H9 (cell line): ENCODE measurements at regions not wholly inside any gene's neighbourhood (a gene's known extent, or its start where the extent isn't known, plus 50 kb on each side); places are given as distances from the start of the nearest gene placed in this dataset.
A peak's percentile ranks its signal among the peaks of the same experiment; 100 is the strongest.

Experiments
- DNase-seq: peaks from one replicate; pipeline ENCODE4 v3.0.0-alpha.2; 2017
- H2AFZ ChIP-seq: one replicate; pipeline ENCODE4 v1.6.1; 2013; ENCODE audit warnings: mild to moderate bottlenecking, low read length, control low read depth, moderate library complexity
- H2AK5ac ChIP-seq: 2 replicates; pipeline ENCODE4 v1.6.1; 2013; ENCODE audit warnings: low read length, control low read depth, mixed read lengths; ENCODE audit not compliant: insufficient read length
- H2BK120ac ChIP-seq: one replicate; pipeline ENCODE4 v1.6.1; 2013; ENCODE audit warnings: low read depth, mild to moderate bottlenecking, low read length, control low read depth, inconsistent platforms; ENCODE audit not compliant: poor library complexity, severe bottlenecking
- H2BK12ac ChIP-seq: 2 replicates; pipeline ENCODE4 v1.6.1; 2013; ENCODE audit warnings: low read length, control low read depth, mixed read lengths, low read depth; ENCODE audit not compliant: insufficient read length
- H2BK15ac ChIP-seq: 2 replicates; pipeline ENCODE4 v1.6.1; 2013; ENCODE audit warnings: low read depth, low read length, control low read depth
- H2BK20ac ChIP-seq: one replicate; pipeline ENCODE4 v1.6.1; 2013; ENCODE audit warnings: low read depth, mild to moderate bottlenecking, low read length, control low read depth, inconsistent platforms; ENCODE audit not compliant: poor library complexity, severe bottlenecking
- H2BK5ac ChIP-seq: 2 replicates; pipeline ENCODE4 v1.6.1; 2013; ENCODE audit warnings: low read length, control low read depth, mixed read lengths; ENCODE audit not compliant: insufficient read length
- H3K14ac ChIP-seq: 2 replicates; pipeline ENCODE4 v1.6.1; 2013; ENCODE audit warnings: low read length, control low read depth; ENCODE audit not compliant: insufficient read depth
- H3K18ac ChIP-seq: 2 replicates; pipeline ENCODE4 v1.6.1; 2013; ENCODE audit warnings: low read depth, mild to moderate bottlenecking, mixed read lengths, low read length, control low read depth; ENCODE audit not compliant: insufficient read length
- H3K23ac ChIP-seq: 2 replicates; pipeline ENCODE4 v1.6.1; 2013; ENCODE audit warnings: low read length, control low read depth, mixed read lengths, low read depth; ENCODE audit not compliant: insufficient read length
- H3K23me2 ChIP-seq: 2 replicates; pipeline ENCODE4 v1.6.1; 2013; ENCODE audit warnings: low read depth, mild to moderate bottlenecking, mixed read lengths, low read length, control low read depth; ENCODE audit not compliant: insufficient read length, poor library complexity, severe bottlenecking
- H3K27ac ChIP-seq: 2 replicates; pipeline ENCODE4 v1.5.1; 2013; ENCODE audit warnings: low read length, control low read depth, mixed read lengths, low read depth; ENCODE audit not compliant: insufficient read length
- H3K27me3 ChIP-seq: 2 replicates; pipeline ENCODE4 v1.6.1; 2013; ENCODE audit warnings: low read length, control low read depth, inconsistent platforms; ENCODE audit not compliant: insufficient read depth
- H3K4ac ChIP-seq: 2 replicates; pipeline ENCODE4 v1.6.1; 2013; ENCODE audit warnings: low read depth, mild to moderate bottlenecking, control low read depth, inconsistent platforms, low read length, moderate library complexity
- H3K4me1 ChIP-seq: 2 replicates; pipeline ENCODE4 v1.6.1; 2013; ENCODE audit warnings: low read length, control low read depth, inconsistent platforms; ENCODE audit not compliant: insufficient read depth
- H3K4me2 ChIP-seq: 2 replicates; pipeline ENCODE4 v1.6.1; 2013; ENCODE audit warnings: low read length, control low read depth, mixed read lengths; ENCODE audit not compliant: insufficient read length, insufficient read depth
- H3K56ac ChIP-seq: 2 replicates; pipeline ENCODE4 v1.6.1; 2013; ENCODE audit warnings: low read depth, mild to moderate bottlenecking, mixed read lengths, low read length, control low read depth; ENCODE audit not compliant: insufficient read length
- H3K79me1 ChIP-seq: 2 replicates; pipeline ENCODE4 v1.6.1; 2013; ENCODE audit warnings: low read depth, mild to moderate bottlenecking, moderate library complexity, low read length, control low read depth, inconsistent platforms; ENCODE audit not compliant: insufficient read depth, poor library complexity, severe bottlenecking
- H3K79me2 ChIP-seq: 2 replicates; pipeline ENCODE4 v1.6.1; 2013; ENCODE audit warnings: low read length, control low read depth, inconsistent platforms; ENCODE audit not compliant: insufficient read depth
- H3K9ac ChIP-seq: 2 replicates; pipeline ENCODE4 v1.6.1; 2013; ENCODE audit warnings: low read length, control low read depth, mixed read lengths; ENCODE audit not compliant: insufficient read length; ENCODE audit errors: extremely low read depth
- H3K9me3 ChIP-seq: one replicate; pipeline ENCODE4 v1.6.1; 2013; ENCODE audit warnings: low read depth, low read length, inconsistent platforms; ENCODE audit not compliant: control insufficient read depth
- H3T11ph ChIP-seq: one replicate; pipeline ENCODE4 v1.6.1; 2013; ENCODE audit warnings: mild to moderate bottlenecking, low read length, control low read depth, inconsistent platforms
- H4K20me1 ChIP-seq: one replicate; pipeline ENCODE4 v1.6.1; 2013; ENCODE audit not compliant: control insufficient read depth, insufficient read length, insufficient read depth
- H4K5ac ChIP-seq: 2 replicates; pipeline ENCODE4 v1.6.1; 2013; ENCODE audit warnings: low read depth, mild to moderate bottlenecking, mixed read lengths, low read length, control low read depth; ENCODE audit not compliant: insufficient read length
- H4K8ac ChIP-seq: replicated peaks from 2 replicates; pipeline ENCODE4 v1.6.1; 2013; ENCODE audit warnings: low read length, control low read depth, mixed read lengths, low read depth; ENCODE audit not compliant: insufficient read length
- H4K91ac ChIP-seq: 2 replicates; pipeline ENCODE4 v1.6.1; 2013; ENCODE audit warnings: low read depth, mild to moderate bottlenecking, moderate library complexity, mixed read lengths, low read length, control low read depth; ENCODE audit not compliant: insufficient read length
- H3K27ac Mint-ChIP-seq, 3 experiments: 2 replicates in 2 of 3; 3 replicates in 1 of 3; pipeline ENCODE4 v1.8.0; 2020 to 2021; ENCODE audit warnings: mixed read lengths in 3 of 3, mild to moderate bottlenecking in 1 of 3, moderate library complexity in 1 of 3
- H3K27me3 Mint-ChIP-seq: 2 replicates; pipeline ENCODE4 v1.8.0; 2021; ENCODE audit warnings: low read depth, mild to moderate bottlenecking, moderate library complexity, mixed read lengths
- H3K36me3 Mint-ChIP-seq, 3 experiments: 2 replicates in 2 of 3; 3 replicates in 1 of 3; pipeline ENCODE4 v1.8.0; 2020 to 2021; ENCODE audit warnings: low read depth in 3 of 3, mixed read lengths in 3 of 3; ENCODE audit not compliant: insufficient read depth in 1 of 3
- H3K4me1 Mint-ChIP-seq, 2 experiments: 2 replicates each; pipeline ENCODE4 v1.8.0; 2020; ENCODE audit warnings: mixed read lengths in 2 of 2
- H3K4me3 Mint-ChIP-seq, 2 experiments: 2 replicates in 1 of 2; 3 replicates in 1 of 2; pipeline ENCODE4 v1.8.0; 2020 to 2021; ENCODE audit warnings: mild to moderate bottlenecking in 2 of 2, mixed read lengths in 2 of 2, moderate library complexity in 1 of 2
- H3K9me3 Mint-ChIP-seq, 2 experiments: 2 replicates in 1 of 2; 3 replicates in 1 of 2; pipeline ENCODE4 v1.8.0; 2020; ENCODE audit warnings: mild to moderate bottlenecking in 2 of 2, mixed read lengths in 2 of 2, moderate library complexity in 1 of 2
- WGBS: extraction: QIAGEN DNeasy Blood & Tissue Kit; methylation state at CpG from one replicate; pipeline ENCODE4 v1.1.7; 2013; ENCODE audit warnings: missing lambda C conversion rate, low lambda C conversion rate, mixed read lengths; ENCODE audit not compliant: insufficient read length; ENCODE audit errors: extremely low coverage; 5-methylcytosine and 5-hydroxymethylcytosine counted together
- TF ChIP-seq, protein P1 (sequence below): fragments of 200-600 bp; sonication (generic); conservative IDR thresholded peaks from 3 replicates; pipeline ENCODE4 v1.8.0; 2021; ENCODE audit warnings: antibody characterized with exemption, mild to moderate bottlenecking

DNA sequence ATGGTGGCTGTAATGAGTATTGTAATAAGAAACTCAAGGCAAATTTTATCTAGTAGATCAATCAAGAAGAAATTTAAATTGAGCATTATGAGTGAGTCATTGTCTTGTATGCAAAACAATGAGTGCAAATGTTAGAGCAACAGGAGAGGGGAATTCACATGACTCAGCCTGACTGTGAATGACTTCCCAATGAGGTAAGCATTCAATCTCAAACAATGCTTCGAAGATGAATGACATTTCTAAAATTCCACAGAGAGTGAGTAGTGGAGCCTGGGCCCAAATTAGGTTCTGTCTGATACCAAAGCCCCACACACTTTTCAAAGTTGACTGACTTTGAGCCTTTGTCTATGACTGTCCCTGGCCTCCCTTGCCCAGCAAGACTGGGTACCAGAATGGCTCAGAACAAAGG, 738.0 kb downstream of the PTPRU start:
- Mint-ChIP-seq H3K36me3 (peaks cover 0 to 3% (median 3%) of the 10 kb centered on the region in 3 experiments; a peak in 1 of 7 replicates), H3K4me3 (peak overlapping the region in 1 of 2 experiments; percentile 22; a peak in 1 of 5 replicates), H3K27me3 (peaks cover 18% of the 10 kb centered on the region), H3K9me3 (peaks cover 0 to 5% of the 10 kb centered on the region in 2 experiments; a peak in 4 of 5 replicates), H3K4me1 (peaks cover 51 to 54% of the 10 kb centered on the region in 2 experiments), H3K27ac (peak overlapping the region; percentile 97)
- peak overlapping the region; percentile 82 for H3K27ac ChIP-seq
- H3K14ac ChIP-seq = no peak overlapping the region
- no peaks in the 10 kb centered on the region; the same call in 1 of the 2 replicates for H3K27me3 ChIP-seq
- H3K56ac ChIP-seq = no peak overlapping the region
- H2BK5ac ChIP-seq = no peak overlapping the region
- no peaks in the 10 kb centered on the region for H3K79me2 ChIP-seq
- no peak overlapping the region for H3K4me2 ChIP-seq
- H4K91ac ChIP-seq = no peak overlapping the region
- no peak overlapping the region for H3T11ph ChIP-seq
- H3K23me2 ChIP-seq = no peaks in the 10 kb centered on the region
- H4K5ac ChIP-seq = no peak overlapping the region
- TF ChIP-seq, protein P1, sequence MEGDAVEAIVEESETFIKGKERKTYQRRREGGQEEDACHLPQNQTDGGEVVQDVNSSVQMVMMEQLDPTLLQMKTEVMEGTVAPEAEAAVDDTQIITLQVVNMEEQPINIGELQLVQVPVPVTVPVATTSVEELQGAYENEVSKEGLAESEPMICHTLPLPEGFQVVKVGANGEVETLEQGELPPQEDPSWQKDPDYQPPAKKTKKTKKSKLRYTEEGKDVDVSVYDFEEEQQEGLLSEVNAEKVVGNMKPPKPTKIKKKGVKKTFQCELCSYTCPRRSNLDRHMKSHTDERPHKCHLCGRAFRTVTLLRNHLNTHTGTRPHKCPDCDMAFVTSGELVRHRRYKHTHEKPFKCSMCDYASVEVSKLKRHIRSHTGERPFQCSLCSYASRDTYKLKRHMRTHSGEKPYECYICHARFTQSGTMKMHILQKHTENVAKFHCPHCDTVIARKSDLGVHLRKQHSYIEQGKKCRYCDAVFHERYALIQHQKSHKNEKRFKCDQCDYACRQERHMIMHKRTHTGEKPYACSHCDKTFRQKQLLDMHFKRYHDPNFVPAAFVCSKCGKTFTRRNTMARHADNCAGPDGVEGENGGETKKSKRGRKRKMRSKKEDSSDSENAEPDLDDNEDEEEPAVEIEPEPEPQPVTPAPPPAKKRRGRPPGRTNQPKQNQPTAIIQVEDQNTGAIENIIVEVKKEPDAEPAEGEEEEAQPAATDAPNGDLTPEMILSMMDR = no peak
- H3K4me1 ChIP-seq = peaks cover 21% of the 10 kb centered on the region
- no peaks in the 10 kb centered on the region for H3K9me3 ChIP-seq
- H2BK15ac ChIP-seq = no peak overlapping the region
- no peak overlapping the region for H2AK5ac ChIP-seq
- DNase-seq = peak; percentile 50
- H2BK12ac ChIP-seq = peak overlapping the region; percentile 67
- no peak overlapping the region; the same call in 1 of the 2 replicates for H3K4ac ChIP-seq
- H2BK120ac ChIP-seq = peak overlapping the region; percentile 95
- H3K18ac ChIP-seq = peak overlapping the region; percentile 64
- H3K23ac ChIP-seq = no peak overlapping the region
- no peaks in the 10 kb centered on the region for H3K79me1 ChIP-seq
- no peak overlapping the region for H3K9ac ChIP-seq
- H2BK20ac ChIP-seq = no peak overlapping the region
- no peaks in the 10 kb centered on the region for H4K20me1 ChIP-seq
- H4K8ac ChIP-seq = no peak overlapping the region
- no CpG with 5 or more reads among the region's 1 CpG for WGBS
- no peak overlapping the region for H2AFZ ChIP-seq
